ENCODE measurements at regions not wholly inside any gene's neighbourhood (a gene's known extent, or its start where the extent isn't known, plus 50 kb on each side); places are given as distances from the start of the nearest gene placed in this dataset.

- no peaks in the 10 kb centered on the region for H3K36me3 ChIP-seq (ENCODE audit: control insufficient read depth, insufficient read depth, low read length)
- H3K4me3 ChIP-seq (ENCODE audit: low read depth, low read length), result no peak overlapping the region
- H3K27me3 ChIP-seq (ENCODE audit: control insufficient read depth, insufficient read depth, low read length), result no peaks in the 10 kb centered on the region
- no peak for DNase-seq (ENCODE audit: low read depth)
- no peak for TF ChIP-seq CTCF (IDR thresholded peaks at IDR 0.05; ENCODE audit: insufficient read depth, low read length, poor library complexity, severe bottlenecking)
These were observed 225.0 kb downstream of the GXYLT1 start for GRCh38 chr12:41919526-41920261.

GRCh38 chr12:41919048-41919447 lies 225.6 kb downstream of the GXYLT1 start:
- Histone ChIP-seq H3K36me3 (ENCODE audit: control insufficient read depth, insufficient read depth, low read length) (no peaks in the 10 kb centered on the region), H3K27me3 (ENCODE audit: control insufficient read depth, insufficient read depth, low read length) (no peaks in the 10 kb centered on the region), H3K4me3 (ENCODE audit: low read depth, low read length) (no peak overlapping the region)
- no peak for TF ChIP-seq CTCF (IDR thresholded peaks at IDR 0.05; ENCODE audit: insufficient read depth, low read length, poor library complexity, severe bottlenecking)
- DNase-seq (ENCODE audit: low read depth), result no peak

- TF ChIP-seq CTCF (IDR thresholded peaks at IDR 0.05; ENCODE audit: insufficient read depth, low read length, poor library complexity, severe bottlenecking), result no peak
- no peak overlapping the region for H3K4me3 ChIP-seq (ENCODE audit: low read depth, low read length)
- H3K36me3 ChIP-seq (ENCODE audit: control insufficient read depth, insufficient read depth, low read length), result no peaks in the 10 kb centered on the region
- DNase-seq (ENCODE audit: low read depth), result no peak
- no peaks in the 10 kb centered on the region for H3K27me3 ChIP-seq (ENCODE audit: control insufficient read depth, insufficient read depth, low read length)
These were observed 226.7 kb downstream of the GXYLT1 start for GRCh38 chr12:41917938-41918341.

GRCh38 chr12:41917181-41917580 lies 227.5 kb downstream of the GXYLT1 start:
- no peak for DNase-seq (ENCODE audit: low read depth)
- Histone ChIP-seq H3K27me3 (ENCODE audit: control insufficient read depth, insufficient read depth, low read length) (no peaks in the 10 kb centered on the region), H3K4me3 (ENCODE audit: low read depth, low read length) (no peak overlapping the region), H3K36me3 (ENCODE audit: control insufficient read depth, insufficient read depth, low read length) (no peaks in the 10 kb centered on the region)
- TF ChIP-seq CTCF (IDR thresholded peaks at IDR 0.05; ENCODE audit: insufficient read depth, low read length, poor library complexity, severe bottlenecking), result no peak

- no peak for TF ChIP-seq CTCF (IDR thresholded peaks at IDR 0.05; ENCODE audit: insufficient read depth, low read length, poor library complexity, severe bottlenecking)
- no peak for DNase-seq (ENCODE audit: low read depth)
- H3K36me3 ChIP-seq (ENCODE audit: control insufficient read depth, insufficient read depth, low read length), result no peaks in the 10 kb centered on the region
These were observed 233.9 kb downstream of the GXYLT1 start for GRCh38 chr12:41910578-41911320.

More at GRCh38 chr12:41910578-41911320, 233.9 kb downstream of the GXYLT1 start:
- H3K4me3 ChIP-seq (ENCODE audit: low read depth, low read length), result no peak overlapping the region
- H3K27me3 ChIP-seq (ENCODE audit: control insufficient read depth, insufficient read depth, low read length), result no peaks in the 10 kb centered on the region
